B cell (primary cell): ENCODE measurements at regions not wholly inside any gene's neighbourhood (a gene's known extent, or its start where the extent isn't known, plus 50 kb on each side); places are given as distances from the start of the nearest gene placed in this dataset.
A peak's percentile ranks its signal among the peaks of the same experiment; 100 is the strongest.

Source experiments
- ATAC-seq: fragments of 200-7000 bp; cut with Tn5 transposase; one replicate; pipeline ENCODE4 v1.10.0; 2021; ENCODE audit warnings: low read depth, mild to moderate bottlenecking, moderate number of reproducible peaks, moderate library complexity
- CTCF ChIA-PET: fragments of 350-600 bp; sonication (Branson Sonifier 250); formaldehyde crosslinking; loops from one replicate; lab custom pipeline; 2021; ENCODE audit warnings: antibody characterized with exemption, inconsistent platforms; lab: Charles Lee
- POLR2A ChIA-PET: fragments of 350-600 bp; sonication (Branson Sonifier 250); formaldehyde crosslinking; loops from one replicate; lab custom pipeline; 2021; ENCODE audit warnings: antibody characterized with exemption; lab: Charles Lee
- DNase-seq: peaks from one replicate; pipeline ENCODE4 v3.0.0; 2013
- H2AFZ ChIP-seq: 2 replicates; pipeline ENCODE4 v1.6.1; 2012; ENCODE audit warnings: mild to moderate bottlenecking, low read depth, low read length; ENCODE audit not compliant: insufficient read depth, poor library complexity, severe bottlenecking
- H3K27ac ChIP-seq, 2 donors: 1 replicate in 1 of 2; 2 replicates in 1 of 2; pipeline ENCODE4 v1.5.1; 2012 to 2013; ENCODE audit warnings: low read length in 2 of 2, mild to moderate bottlenecking in 2 of 2, moderate library complexity in 1 of 2
- H3K27me3 ChIP-seq, 4 experiments: fragments of 200-600 bp in 1 of 4; sonication (generic) in 1 of 4; replicated peaks in 1 of 4; 1 replicate in 2 of 4; 2 replicates in 2 of 4; pipeline versions ENCODE4 v1.6.1 to v1.7.0; 2013 to 2016; ENCODE audit warnings: low read length in 3 of 4, mild to moderate bottlenecking in 2 of 4, mixed read lengths in 1 of 4, moderate library complexity in 1 of 4; ENCODE audit not compliant: insufficient read depth in 4 of 4, control insufficient read depth in 3 of 4; ENCODE audit errors: control extremely low read depth in 1 of 4
- H3K36me3 ChIP-seq, 2 experiments: replicated peaks in 1 of 2; 1 replicate in 1 of 2; 2 replicates in 1 of 2; pipeline versions ENCODE4 v1.6.1 to v1.7.1; 2013; ENCODE audit warnings: low read length in 1 of 2; ENCODE audit not compliant: insufficient read depth in 2 of 2, control insufficient read depth in 1 of 2; ENCODE audit errors: control extremely low read depth in 1 of 2, extremely low read depth in 1 of 2
- H3K4me1 ChIP-seq, 2 donors: fragments of 200-600 bp in 1 of 2; sonication (generic) in 1 of 2; 1 replicate in 1 of 2; 2 replicates in 1 of 2; pipeline versions ENCODE4 v1.5.1 to v1.6.1; 2013 to 2017; ENCODE audit warnings: low read length in 2 of 2; ENCODE audit not compliant: control insufficient read depth in 2 of 2, insufficient read depth in 2 of 2
- H3K4me2 ChIP-seq: replicated peaks from 2 replicates; pipeline ENCODE3; 2012; ENCODE audit warnings: mild to moderate bottlenecking, low read depth, low read length; ENCODE audit not compliant: poor library complexity, severe bottlenecking
- H3K4me3 ChIP-seq, 5 experiments: fragments of 200-600 bp in 1 of 5; sonication (generic) in 1 of 5; 1 replicate in 3 of 5; 2 replicates in 2 of 5; pipeline versions ENCODE4 v1.5.1 to v1.7.0; 2011 to 2016; ENCODE audit warnings: low read length in 4 of 5, mild to moderate bottlenecking in 4 of 5, low read depth in 2 of 5, control low read depth in 1 of 5, moderate library complexity in 1 of 5; ENCODE audit not compliant: insufficient read depth in 1 of 5; ENCODE audit errors: control extremely low read depth in 1 of 5, extremely low read depth in 1 of 5
- H3K79me2 ChIP-seq: fragments of 200-600 bp; sonication (generic); one replicate; pipeline ENCODE4 v1.6.0; 2016; ENCODE audit warnings: low read length; ENCODE audit not compliant: control insufficient read depth, insufficient read depth
- H3K9ac ChIP-seq: fragments of 200-600 bp; sonication (generic); 2 replicates; pipeline ENCODE4 v1.6.1; 2017; ENCODE audit warnings: mild to moderate bottlenecking, low read length, moderate library complexity
- H3K9me3 ChIP-seq, 3 donors: one replicate each; pipeline versions ENCODE4 v1.6.1 to v1.7.1; 2013; ENCODE audit warnings: low read length in 2 of 3; ENCODE audit not compliant: control insufficient read depth in 2 of 3, insufficient read depth in 1 of 3; ENCODE audit errors: control extremely low read depth in 1 of 3
- H4K20me1 ChIP-seq: 2 replicates; pipeline ENCODE4 v1.6.0; 2012; ENCODE audit warnings: mild to moderate bottlenecking, low read length; ENCODE audit not compliant: insufficient read depth, control insufficient read depth, poor library complexity, severe bottlenecking
- H3K27ac Mint-ChIP-seq: one replicate; pipeline ENCODE4 v1.8.0; 2021; ENCODE audit warnings: mixed read lengths
- H3K27me3 Mint-ChIP-seq: one replicate; pipeline ENCODE4 v1.8.0; 2021; ENCODE audit warnings: mixed read lengths
- H3K4me1 Mint-ChIP-seq: one replicate; pipeline ENCODE4 v1.8.0; 2021; ENCODE audit warnings: mixed read lengths
- H3K4me3 Mint-ChIP-seq: one replicate; pipeline ENCODE4 v1.8.0; 2021; ENCODE audit warnings: mixed read lengths
- H3K9me3 Mint-ChIP-seq: one replicate; pipeline ENCODE4 v1.8.0; 2022; ENCODE audit warnings: mixed read lengths; ENCODE audit not compliant: insufficient read depth
- CTCF ChIP-seq: fragments of 200-600 bp; IDR thresholded peaks from one replicate; pipeline ENCODE4 v1.8.0; 2022; ENCODE audit warnings: antibody characterized with exemption, mild to moderate bottlenecking
- EZH2 ChIP-seq: IDR thresholded peaks from 2 replicates; pipeline ENCODE4 v1.6.1; 2012; ENCODE audit warnings: borderline replicate concordance, low read depth, mild to moderate bottlenecking, moderate library complexity, low read length; ENCODE audit not compliant: insufficient read depth, poor library complexity, severe bottlenecking
- WGBS: methylation state at CpG from one replicate; pipeline ENCODE4 v1.1.5; 2013; ENCODE audit warnings: missing lambda C conversion rate; ENCODE audit not compliant: insufficient coverage; 5-methylcytosine and 5-hydroxymethylcytosine counted together
- intact Hi-C: fragments of 100-400 bp; cut with micrococcal nuclease; formaldehyde crosslinking; loops from one replicate; pipeline ENCODE4 v1.10.0; 2022

GRCh38 chr4:74531963-74532794, 87.2 kb downstream of the AREG start:
- Mint-ChIP-seq H3K4me3 (no peak overlapping the region), H3K27me3 (peaks cover 13% of the 10 kb centered on the region), H3K9me3 (no peaks in the 10 kb centered on the region), H3K27ac (no peak overlapping the region), H3K4me1 (no peaks in the 10 kb centered on the region)
- H3K4me3 ChIP-seq: no peak overlapping the region
- H3K9me3 ChIP-seq: no peaks in the 10 kb centered on the region
- TF ChIP-seq CTCF (peak; percentile 62), EZH2 (no peak)
- DNase-seq (peak; percentile 66), ATAC-seq (peak; percentile 53)
- H3K4me1 ChIP-seq: no peaks in the 10 kb centered on the region
- no peaks in the 10 kb centered on the region for H4K20me1 ChIP-seq
- intact Hi-C loops: loop anchor here (1.0 kb wide), 2 partner anchors 155 to 343 kb away; no protein-coding TSS in a partner anchor
- H3K4me2 ChIP-seq: no peak overlapping the region
- H2AFZ ChIP-seq: no peak overlapping the region
- ChIA-PET CTCF (interaction anchor here (0.6 to 7.6 kb wide), 31 partner anchors 8 to 343 kb away, joined by 3 to 152 read pairs (median 3); no protein-coding TSS in a partner anchor), POLR2A (no interaction called here)
- no peaks in the 10 kb centered on the region for H3K36me3 ChIP-seq
- no peaks in the 10 kb centered on the region for H3K79me2 ChIP-seq
- WGBS: 100% methylated on average over 1 of the region's 6 CpGs
- H3K27me3 ChIP-seq: peaks cover 0 to 4% (median 0%) of the 10 kb centered on the region in 4 experiments
- H3K27ac ChIP-seq: no peak overlapping the region
- H3K9ac ChIP-seq: no peak overlapping the region

GRCh38 chr4:74534121-74534520, 89.2 kb downstream of the AREG start:
- no peaks in the 10 kb centered on the region for H4K20me1 ChIP-seq
- no peak overlapping the region for H3K4me2 ChIP-seq
- intact Hi-C loops: no loop called here
- Mint-ChIP-seq H3K4me1 (no peaks in the 10 kb centered on the region), H3K9me3 (no peaks in the 10 kb centered on the region), H3K27me3 (peaks cover 10% of the 10 kb centered on the region), H3K27ac (no peak overlapping the region), H3K4me3 (no peak overlapping the region)
- TF ChIP-seq CTCF (no peak), EZH2 (no peak)
- no peaks in the 10 kb centered on the region for H3K36me3 ChIP-seq
- no peak for DNase-seq
- H3K27ac ChIP-seq: no peak overlapping the region
- H3K9me3 ChIP-seq: no peaks in the 10 kb centered on the region
- ChIA-PET POLR2A (no interaction called here), CTCF (interaction anchor here (1.6 to 7.6 kb wide), 3 partner anchors 156 to 305 kb away, joined by 5 to 152 read pairs (median 23); no protein-coding TSS in a partner anchor)
- H3K4me3 ChIP-seq: no peak overlapping the region
- no peak overlapping the region for H3K9ac ChIP-seq
- no peaks in the 10 kb centered on the region for H3K79me2 ChIP-seq
- ATAC-seq: no peak
- H3K27me3 ChIP-seq: peaks cover 0 to 7% (median 0%) of the 10 kb centered on the region in 4 experiments
- H2AFZ ChIP-seq: no peak overlapping the region
- no CpG with 5 or more reads among the region's 3 CpGs for WGBS
- no peaks in the 10 kb centered on the region for H3K4me1 ChIP-seq
